ENCODE measurements at regions not wholly inside any gene's neighbourhood (a gene's known extent, or its start where the extent isn't known, plus 50 kb on each side); places are given as distances from the start of the nearest gene placed in this dataset.

DNA sequence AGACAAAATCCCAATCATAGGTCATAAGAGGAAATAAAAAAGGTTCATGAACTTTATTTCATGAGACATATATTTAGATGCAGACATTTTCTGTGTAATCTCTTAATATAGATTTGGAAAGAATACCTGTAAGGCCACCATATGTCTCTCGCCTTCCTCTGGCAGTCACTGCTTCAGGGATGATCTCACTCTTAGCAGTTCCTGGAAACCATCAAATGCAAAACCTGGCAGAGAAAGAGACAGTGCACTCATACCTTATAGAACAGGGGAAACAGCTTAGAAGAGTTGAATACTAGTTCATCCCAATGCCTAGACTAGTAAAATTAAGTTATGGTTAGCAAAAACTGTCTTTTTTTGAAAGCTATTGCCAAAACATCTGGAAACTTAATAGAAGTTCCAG is 243.3 kb downstream of the GASK1B start:
- TF ChIP-seq FOXM1 (IDR thresholded peaks at IDR 0.05; ENCODE audit: borderline replicate concordance) = no peak
- TF ChIP-seq ARNT (IDR thresholded peaks at IDR 0.05) = no peak
- TF ChIP-seq BHLHE40 (IDR thresholded peaks at IDR 0.05; ENCODE audit: borderline replicate concordance) = no peak
